Stomach (tissue), 4 donors: ENCODE measurements at regions not wholly inside any gene's neighbourhood (a gene's known extent, or its start where the extent isn't known, plus 50 kb on each side); places are given as distances from the start of the nearest gene placed in this dataset.

Experiments used
- EP300 ChIP-seq: sonication (generic); formaldehyde crosslinking; IDR thresholded peaks from one replicate; pipeline ENCODE4 v1.6.1; 2017; ENCODE audit warnings: antibody characterized with exemption
- POLR2A ChIP-seq, 4 donors: fragments of 450-650 bp; IDR thresholded peaks; one replicate each; pipeline ENCODE4 v1.6.1; 2016; ENCODE audit warnings: antibody characterized with exemption in 4 of 4, control low read depth in 2 of 4, mild to moderate bottlenecking in 1 of 4, moderate library complexity in 1 of 4
- POLR2AphosphoS5 ChIP-seq, 3 donors: sonication (generic); formaldehyde crosslinking; IDR thresholded peaks; one replicate each; pipeline ENCODE4 v1.6.1; 2016; ENCODE audit warnings: antibody characterized with exemption in 3 of 3
- TF ChIP-seq, protein P1 (sequence below), 7 experiments: fragments of 450-650 bp in 4 of 7; fragments of 200-600 bp in 3 of 7; sonication (generic) in 3 of 7; IDR thresholded peaks; one replicate each; pipeline ENCODE4 v1.5.1; 2016 to 2019; ENCODE audit warnings: antibody characterized with exemption in 7 of 7, control low read depth in 2 of 7, mild to moderate bottlenecking in 1 of 7

DNA sequence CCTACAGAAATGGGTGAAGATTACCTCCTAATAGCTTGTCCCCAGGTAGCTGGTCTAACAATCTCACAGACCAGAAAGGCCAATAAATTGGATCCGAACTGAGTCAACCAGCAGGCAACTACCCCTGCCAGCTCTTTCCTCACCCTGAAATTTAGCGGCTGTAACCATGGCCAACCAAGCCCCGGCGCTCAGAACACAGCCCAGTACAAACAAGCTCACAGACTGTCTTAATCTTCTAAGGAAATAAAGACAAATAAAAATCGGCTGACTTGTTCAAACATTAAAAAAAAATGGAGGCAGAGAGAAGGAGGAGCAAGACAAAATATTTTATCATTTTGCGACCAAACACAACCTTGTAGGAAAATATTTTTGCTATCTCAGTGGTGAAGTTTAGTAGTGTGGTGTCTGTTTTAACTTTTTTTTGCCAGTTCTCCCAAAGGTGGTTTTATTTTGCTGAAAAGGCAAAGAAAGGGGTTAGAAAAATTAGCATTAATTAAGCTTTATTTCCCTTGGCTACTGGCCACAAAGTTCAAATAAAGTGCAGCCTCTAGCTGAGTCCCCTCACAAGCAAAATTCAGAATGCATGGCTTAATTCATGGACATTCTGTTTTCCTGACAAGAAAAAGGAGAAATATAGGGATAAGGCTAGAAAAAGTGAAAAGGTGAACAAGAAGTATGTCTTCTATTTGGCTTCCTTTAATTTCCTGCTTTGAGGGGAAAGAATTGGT is 313.0 kb upstream of the NPVF start:
- TF ChIP-seq, protein P1, sequence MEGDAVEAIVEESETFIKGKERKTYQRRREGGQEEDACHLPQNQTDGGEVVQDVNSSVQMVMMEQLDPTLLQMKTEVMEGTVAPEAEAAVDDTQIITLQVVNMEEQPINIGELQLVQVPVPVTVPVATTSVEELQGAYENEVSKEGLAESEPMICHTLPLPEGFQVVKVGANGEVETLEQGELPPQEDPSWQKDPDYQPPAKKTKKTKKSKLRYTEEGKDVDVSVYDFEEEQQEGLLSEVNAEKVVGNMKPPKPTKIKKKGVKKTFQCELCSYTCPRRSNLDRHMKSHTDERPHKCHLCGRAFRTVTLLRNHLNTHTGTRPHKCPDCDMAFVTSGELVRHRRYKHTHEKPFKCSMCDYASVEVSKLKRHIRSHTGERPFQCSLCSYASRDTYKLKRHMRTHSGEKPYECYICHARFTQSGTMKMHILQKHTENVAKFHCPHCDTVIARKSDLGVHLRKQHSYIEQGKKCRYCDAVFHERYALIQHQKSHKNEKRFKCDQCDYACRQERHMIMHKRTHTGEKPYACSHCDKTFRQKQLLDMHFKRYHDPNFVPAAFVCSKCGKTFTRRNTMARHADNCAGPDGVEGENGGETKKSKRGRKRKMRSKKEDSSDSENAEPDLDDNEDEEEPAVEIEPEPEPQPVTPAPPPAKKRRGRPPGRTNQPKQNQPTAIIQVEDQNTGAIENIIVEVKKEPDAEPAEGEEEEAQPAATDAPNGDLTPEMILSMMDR (IDR thresholded peaks at IDR 0.05) = no peak
- TF ChIP-seq POLR2A (IDR thresholded peaks at IDR 0.05) (no peak), EP300 (no peak), POLR2AphosphoS5 (IDR thresholded peaks at IDR 0.05) (no peak)
